Upper lobe of left lung (tissue), 4 donors: ENCODE measurements at regions not wholly inside any gene's neighbourhood (a gene's known extent, or its start where the extent isn't known, plus 50 kb on each side); places are given as distances from the start of the nearest gene placed in this dataset.

Experiments used
- POLR2A ChIP-seq, 4 donors: fragments of 450-650 bp; IDR thresholded peaks; one replicate each; pipeline ENCODE4 v1.5.1; 2016 to 2017; ENCODE audit warnings: antibody characterized with exemption in 4 of 4, mild to moderate bottlenecking in 2 of 4
- TF ChIP-seq, protein P1 (sequence below), 6 experiments: fragments of 450-650 bp in 4 of 6; fragments of 200-600 bp in 2 of 6; sonication (generic) in 2 of 6; IDR thresholded peaks; one replicate each; pipeline ENCODE4 v1.5.1; 2016 to 2019; ENCODE audit warnings: antibody characterized with exemption in 6 of 6

DNA sequence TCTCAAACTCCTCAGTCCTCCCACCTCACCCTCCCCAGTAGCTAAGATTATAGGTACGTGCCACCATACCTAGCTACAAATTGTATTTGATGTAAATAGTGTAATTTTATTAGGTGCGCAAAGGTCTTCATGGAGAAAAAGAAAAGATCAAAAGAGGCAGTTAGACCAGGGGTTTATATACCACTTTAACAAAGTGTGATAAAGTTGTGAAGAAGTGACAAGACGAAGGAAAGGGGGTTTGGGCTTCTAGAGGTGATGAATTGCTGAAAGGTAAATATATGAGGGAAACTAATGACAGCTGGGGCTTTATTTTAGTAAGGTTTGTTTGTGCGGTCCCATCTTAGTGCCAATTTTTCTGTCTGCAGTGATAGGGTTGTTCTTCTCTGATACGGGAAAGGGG, 105.3 kb downstream of the CD24 start:
- TF ChIP-seq, protein P1, sequence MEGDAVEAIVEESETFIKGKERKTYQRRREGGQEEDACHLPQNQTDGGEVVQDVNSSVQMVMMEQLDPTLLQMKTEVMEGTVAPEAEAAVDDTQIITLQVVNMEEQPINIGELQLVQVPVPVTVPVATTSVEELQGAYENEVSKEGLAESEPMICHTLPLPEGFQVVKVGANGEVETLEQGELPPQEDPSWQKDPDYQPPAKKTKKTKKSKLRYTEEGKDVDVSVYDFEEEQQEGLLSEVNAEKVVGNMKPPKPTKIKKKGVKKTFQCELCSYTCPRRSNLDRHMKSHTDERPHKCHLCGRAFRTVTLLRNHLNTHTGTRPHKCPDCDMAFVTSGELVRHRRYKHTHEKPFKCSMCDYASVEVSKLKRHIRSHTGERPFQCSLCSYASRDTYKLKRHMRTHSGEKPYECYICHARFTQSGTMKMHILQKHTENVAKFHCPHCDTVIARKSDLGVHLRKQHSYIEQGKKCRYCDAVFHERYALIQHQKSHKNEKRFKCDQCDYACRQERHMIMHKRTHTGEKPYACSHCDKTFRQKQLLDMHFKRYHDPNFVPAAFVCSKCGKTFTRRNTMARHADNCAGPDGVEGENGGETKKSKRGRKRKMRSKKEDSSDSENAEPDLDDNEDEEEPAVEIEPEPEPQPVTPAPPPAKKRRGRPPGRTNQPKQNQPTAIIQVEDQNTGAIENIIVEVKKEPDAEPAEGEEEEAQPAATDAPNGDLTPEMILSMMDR (IDR thresholded peaks at IDR 0.05) = no peak
- no peak for TF ChIP-seq POLR2A (IDR thresholded peaks at IDR 0.05)
